Liver (tissue), 8 donors: ENCODE measurements at regions not wholly inside any gene's neighbourhood (a gene's known extent, or its start where the extent isn't known, plus 50 kb on each side); places are given as distances from the start of the nearest gene placed in this dataset.

ENCODE experiments used
- DNase-seq: peaks from one replicate; pipeline ENCODE4 v3.0.0-alpha.2; 2017; ENCODE audit warnings: low spot score
- H3K27ac ChIP-seq, 2 donors: one replicate each; pipeline ENCODE4 v1.7.0; 2013; ENCODE audit warnings: inconsistent platforms in 2 of 2, low read length in 2 of 2, control low read depth in 1 of 2, low read depth in 1 of 2, mild to moderate bottlenecking in 1 of 2
- H3K27me3 ChIP-seq, 4 donors: one replicate each; pipeline versions ENCODE4 v1.6.1 to v1.7.0; 2013; ENCODE audit warnings: low read length in 3 of 4, inconsistent platforms in 1 of 4, mild to moderate bottlenecking in 1 of 4, moderate library complexity in 1 of 4; ENCODE audit not compliant: control insufficient read depth in 4 of 4, insufficient read depth in 4 of 4
- H3K36me3 ChIP-seq, 4 donors: one replicate each; pipeline versions ENCODE4 v1.6.1 to v1.7.0; 2013; ENCODE audit warnings: low read length in 3 of 4, mild to moderate bottlenecking in 3 of 4, low read depth in 1 of 4, moderate library complexity in 1 of 4; ENCODE audit not compliant: control insufficient read depth in 4 of 4, insufficient read depth in 3 of 4
- H3K4me1 ChIP-seq, 4 donors: one replicate each; pipeline versions ENCODE4 v1.6.1 to v1.7.0; 2013; ENCODE audit warnings: low read length in 3 of 4, mild to moderate bottlenecking in 3 of 4, moderate library complexity in 1 of 4; ENCODE audit not compliant: control insufficient read depth in 4 of 4, insufficient read depth in 4 of 4
- H3K4me3 ChIP-seq, 3 donors: one replicate each; pipeline versions ENCODE4 v1.6.1 to v1.7.0; 2013; ENCODE audit warnings: low read length in 3 of 3, control low read depth in 1 of 3, low read depth in 1 of 3, mild to moderate bottlenecking in 1 of 3
- H3K9ac ChIP-seq, 2 donors: one replicate each; pipeline ENCODE4 v1.7.0; 2013; ENCODE audit warnings: low read length in 2 of 2, mild to moderate bottlenecking in 2 of 2, moderate library complexity in 2 of 2, control low read depth in 1 of 2, low read depth in 1 of 2
- H3K9me3 ChIP-seq, 4 donors: one replicate each; pipeline versions ENCODE4 v1.6.1 to v1.7.0; 2013; ENCODE audit warnings: low read length in 3 of 4; ENCODE audit not compliant: control insufficient read depth in 4 of 4
- ATF3 ChIP-seq: IDR thresholded peaks from 2 replicates; pipeline ENCODE4 v1.6.1; 2016; ENCODE audit warnings: antibody characterized with exemption
- CTCF ChIP-seq: fragments of 150-350 bp; IDR thresholded peaks from 2 replicates; pipeline ENCODE4 v1.5.1; 2017; ENCODE audit warnings: improper control_type of control experiment, low read depth, low read length; ENCODE audit not compliant: missing input control
- EGR1 ChIP-seq, 2 donors: IDR thresholded peaks; 2 replicates each; pipeline ENCODE4 v1.6.1; 2016 to 2018; ENCODE audit warnings: antibody characterized with exemption in 2 of 2, low read depth in 2 of 2
- FOXA1 ChIP-seq: IDR thresholded peaks from 2 replicates; pipeline ENCODE4 v1.6.1; 2016; ENCODE audit warnings: antibody characterized with exemption
- FOXA2 ChIP-seq: IDR thresholded peaks from 2 replicates; pipeline ENCODE4 v1.6.1; 2016; ENCODE audit warnings: antibody characterized with exemption
- GABPA ChIP-seq, 2 donors: IDR thresholded peaks in 1 of 2; conservative IDR thresholded peaks in 1 of 2; 2 replicates each; pipeline ENCODE4 v1.6.1; 2016; ENCODE audit warnings: antibody characterized with exemption in 2 of 2, mild to moderate bottlenecking in 1 of 2, moderate library complexity in 1 of 2
- HNF4A ChIP-seq, 2 donors: conservative IDR thresholded peaks; 2 replicates each; pipeline ENCODE4 v1.6.1; 2016; ENCODE audit warnings: antibody characterized with exemption in 2 of 2, mild to moderate bottlenecking in 2 of 2
- HNF4G ChIP-seq: IDR thresholded peaks from 2 replicates; pipeline ENCODE4 v1.6.1; 2016; ENCODE audit warnings: antibody characterized with exemption
- JUND ChIP-seq, 2 donors: IDR thresholded peaks; 2 replicates each; pipeline ENCODE4 v1.6.1; 2016; ENCODE audit warnings: antibody characterized with exemption in 2 of 2
- MAX ChIP-seq: IDR thresholded peaks from 2 replicates; pipeline ENCODE4 v1.6.1; 2016; ENCODE audit warnings: antibody characterized with exemption
- NR2F2 ChIP-seq: IDR thresholded peaks from 2 replicates; pipeline ENCODE4 v1.6.1; 2016; ENCODE audit warnings: antibody characterized with exemption
- RAD21 ChIP-seq, 2 donors: IDR thresholded peaks; 2 replicates each; pipeline ENCODE4 v1.6.1; 2016; ENCODE audit warnings: antibody characterized with exemption in 2 of 2, mild to moderate bottlenecking in 2 of 2
- REST ChIP-seq: IDR thresholded peaks from 2 replicates; pipeline ENCODE4 v1.6.1; 2016; ENCODE audit warnings: antibody characterized with exemption, mild to moderate bottlenecking
- RXRA ChIP-seq, 2 donors: IDR thresholded peaks; 2 replicates each; pipeline ENCODE4 v1.6.1; 2017 to 2018; ENCODE audit warnings: antibody characterized with exemption in 2 of 2, mild to moderate bottlenecking in 1 of 2
- SP1 ChIP-seq: IDR thresholded peaks from 2 replicates; pipeline ENCODE4 v1.6.1; 2018; ENCODE audit warnings: antibody characterized with exemption, mild to moderate bottlenecking
- TAF1 ChIP-seq: conservative IDR thresholded peaks from 2 replicates; pipeline ENCODE4 v1.6.1; 2016; ENCODE audit warnings: antibody characterized with exemption, mild to moderate bottlenecking
- YY1 ChIP-seq: IDR thresholded peaks from 2 replicates; pipeline ENCODE4 v1.6.1; 2016; ENCODE audit warnings: antibody characterized with exemption, mild to moderate bottlenecking
- ZBTB33 ChIP-seq: IDR thresholded peaks from 2 replicates; pipeline ENCODE4 v1.6.1; 2016; ENCODE audit warnings: antibody characterized with exemption
- WGBS: extraction: QIAGEN DNeasy Blood & Tissue Kit; methylation state at CpG from one replicate; pipeline ENCODE4 v1.1.7; 2013; 5-methylcytosine and 5-hydroxymethylcytosine counted together
- donor health status: healthy.
- donor health status: healthy.
- donor health status: healthy.
- donor health status: healthy.
- donor health status: healthy.

GRCh38 chr6:110544472-110544871, 68.1 kb upstream of the SLC22A16 start (continued):
- TF ChIP-seq RXRA (IDR thresholded peaks at IDR 0.05) (no peak), TAF1 (no peak)

GRCh38 chr6:110543106-110543505, 66.7 kb upstream of the SLC22A16 start:
- H3K9ac ChIP-seq = no peak overlapping the region
- DNase-seq = no peak
- H3K27ac ChIP-seq = no peak overlapping the region
- TF ChIP-seq ZBTB33 = no peak
- TF ChIP-seq NR2F2 = no peak
- TF ChIP-seq HNF4G = no peak
- no peak for TF ChIP-seq JUND (IDR thresholded peaks at IDR 0.05)
- no peak for TF ChIP-seq MAX
- no peak for TF ChIP-seq EGR1 (IDR thresholded peaks at IDR 0.05; ENCODE audit: low read depth in 2 of 2)
- no peak for TF ChIP-seq YY1
- no peak for TF ChIP-seq RAD21 (IDR thresholded peaks at IDR 0.05)
- peaks cover 0 to 11% (median 8%) of the 10 kb centered on the region in 4 donors for H3K4me1 ChIP-seq
- 88% methylated on average over 5 of the region's 5 CpGs for WGBS
- H3K4me3 ChIP-seq = no peak overlapping the region
- no peaks in the 10 kb centered on the region for H3K9me3 ChIP-seq
- no peaks in the 10 kb centered on the region for H3K36me3 ChIP-seq
- H3K27me3 ChIP-seq = no peaks in the 10 kb centered on the region

- TF ChIP-seq GABPA (IDR thresholded peaks at IDR 0.05 in 1 of 2, conservative IDR thresholded peaks at IDR 0.05 in 1 of 2) (no peak), FOXA1 (no peak), RXRA (IDR thresholded peaks at IDR 0.05) (no peak), EGR1 (IDR thresholded peaks at IDR 0.05; ENCODE audit: low read depth in 2 of 2) (no peak), HNF4G (no peak), FOXA2 (no peak), MAX (no peak), HNF4A (conservative IDR thresholded peaks at IDR 0.05) (no peak), CTCF (no peak), NR2F2 (no peak), JUND (IDR thresholded peaks at IDR 0.05) (no peak), ZBTB33 (no peak), SP1 (no peak), YY1 (no peak), RAD21 (IDR thresholded peaks at IDR 0.05) (no peak), REST (no peak), ATF3 (no peak), TAF1 (no peak)
- Histone ChIP-seq H3K9ac (no peak overlapping the region), H3K27me3 (no peaks in the 10 kb centered on the region), H3K4me3 (no peak overlapping the region), H3K27ac (no peak overlapping the region), H3K36me3 (no peaks in the 10 kb centered on the region), H3K9me3 (no peaks in the 10 kb centered on the region), H3K4me1 (peaks cover 0 to 11% (median 8%) of the 10 kb centered on the region in 4 donors)
- no peak for DNase-seq
- WGBS = 84% methylated on average over 11 of the region's 11 CpGs
Observed at GRCh38 chr6:110542311-110543024, 66.1 kb upstream of the SLC22A16 start.
